GM18867 (cell line): ENCODE measurements at regions not wholly inside any gene's neighbourhood (a gene's known extent, or its start where the extent isn't known, plus 50 kb on each side); places are given as distances from the start of the nearest gene placed in this dataset.

Experiments
- ATAC-seq: cut with Tn5 transposase; IDR thresholded peaks from one replicate; pipeline ENCODE4 v1.9.1; 2021; ENCODE audit warnings: mild to moderate bottlenecking, moderate library complexity; ENCODE audit not compliant: unreplicated experiment

GRCh38 chr6:147621263-147621662, 112.8 kb downstream of the SAMD5 start:
- no peak for ATAC-seq

- no peak for ATAC-seq
Observed at GRCh38 chr6:147621961-147622360, 113.5 kb downstream of the SAMD5 start.

- no peak for ATAC-seq
Observed at GRCh38 chr6:147624946-147625515, 116.5 kb downstream of the SAMD5 start.

GRCh38 chr6:147625946-147626345, 117.5 kb downstream of the SAMD5 start:
- ATAC-seq = no peak

GRCh38 chr6:147627411-147627810, 118.9 kb downstream of the SAMD5 start:
- no peak for ATAC-seq

- no peak for ATAC-seq
Observed at GRCh38 chr6:147633191-147633590, 124.7 kb downstream of the SAMD5 start.

- ATAC-seq = no peak
Observed at GRCh38 chr6:147637620-147638195, 129.2 kb downstream of the SAMD5 start.

GRCh38 chr6:147639279-147639678, 130.8 kb downstream of the SAMD5 start:
- no peak for ATAC-seq

- ATAC-seq = no peak
Observed at GRCh38 chr6:147640606-147641005, 132.1 kb downstream of the SAMD5 start.

- ATAC-seq = no peak
Observed at GRCh38 chr6:147641511-147641910, 133.0 kb downstream of the SAMD5 start.

- no peak for ATAC-seq
Observed at GRCh38 chr6:147642458-147642857, 134.0 kb downstream of the SAMD5 start.

- ATAC-seq = no peak
Observed at GRCh38 chr6:147643341-147644200, 135.1 kb downstream of the SAMD5 start.

- ATAC-seq = no peak
Observed at GRCh38 chr6:147648916-147649315, 140.4 kb downstream of the SAMD5 start.

- no peak for ATAC-seq
Observed at GRCh38 chr6:147651249-147652063, 143.0 kb downstream of the SAMD5 start.

- ATAC-seq = no peak
Observed at GRCh38 chr6:147653631-147654030, 145.1 kb downstream of the SAMD5 start.

GRCh38 chr6:147654103-147654845, 145.8 kb downstream of the SAMD5 start:
- ATAC-seq = no peak

- no peak for ATAC-seq
Observed at GRCh38 chr6:147660334-147661311, 152.1 kb downstream of the SAMD5 start.

- no peak for ATAC-seq
Observed at GRCh38 chr6:147662646-147663045, 154.2 kb downstream of the SAMD5 start.

GRCh38 chr6:147664092-147664491, 155.6 kb downstream of the SAMD5 start:
- no peak for ATAC-seq
